Renal cortex interstitium (tissue), 11 donors: ENCODE measurements at regions not wholly inside any gene's neighbourhood (a gene's known extent, or its start where the extent isn't known, plus 50 kb on each side); places are given as distances from the start of the nearest gene placed in this dataset.
"Not testable (repeated sequence)": the region's sequence is repeated elsewhere in the genome, so short reads cannot be mapped to it uniquely, and the experiment has no call there.

Experiments
- DNase-seq, 11 donors: peaks; one replicate each; pipeline ENCODE4 v3.0.0-alpha.2; 2013; ENCODE audit warnings: low read depth in 9 of 11, low spot score in 4 of 11; ENCODE audit errors: extremely low read depth in 1 of 11

DNA sequence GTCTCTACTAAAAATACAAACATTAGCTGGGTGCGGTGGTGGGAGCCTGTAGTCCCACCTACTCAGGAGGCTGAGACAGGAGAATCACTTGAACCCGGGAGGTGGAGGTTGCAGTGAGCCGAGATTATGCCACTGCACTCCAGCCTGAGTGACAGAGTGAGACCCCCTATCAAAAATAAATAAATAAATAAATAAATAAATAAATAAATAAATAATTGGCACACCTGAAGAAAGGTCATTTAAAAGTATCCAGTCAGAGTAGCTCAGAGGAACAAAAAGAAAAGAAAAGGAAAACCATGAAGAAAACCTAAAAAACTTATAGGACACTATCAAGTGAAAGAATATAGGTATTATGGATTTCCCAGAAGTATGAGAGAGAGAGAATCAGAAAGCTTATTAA is 330.1 kb upstream of the AR start:
- not testable (repeated sequence) for DNase-seq

DNA sequence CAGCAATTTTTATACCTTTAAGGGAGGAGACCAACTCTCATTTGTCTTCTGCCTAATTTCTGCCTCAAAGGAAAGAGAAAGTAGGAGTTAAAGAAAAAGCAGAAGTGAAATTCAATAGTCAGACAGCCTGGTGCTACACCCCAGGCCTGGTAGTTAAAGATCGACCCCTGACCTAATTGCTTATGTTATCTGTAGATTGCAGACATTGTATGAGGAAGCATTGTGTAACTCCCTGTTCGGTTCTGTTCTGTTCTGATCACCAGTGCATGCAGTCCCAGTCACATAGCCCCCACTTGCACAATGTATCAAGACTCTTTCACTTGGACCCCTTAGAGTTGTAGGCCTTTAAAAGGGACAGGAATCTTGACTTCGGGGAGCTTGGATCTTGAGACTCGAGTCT is 335.9 kb upstream of the AR start:
- DNase-seq = no peak

GRCh38 chrX:67159437-67159836 is 384.4 kb upstream of the AR start:
- no peak for DNase-seq

GRCh38 chrX:67114635-67115034 is 429.2 kb upstream of the AR start:
- DNase-seq = no peak

GRCh38 chrX:67105758-67106116 is 438.1 kb upstream of the AR start:
- no peak for DNase-seq

DNA sequence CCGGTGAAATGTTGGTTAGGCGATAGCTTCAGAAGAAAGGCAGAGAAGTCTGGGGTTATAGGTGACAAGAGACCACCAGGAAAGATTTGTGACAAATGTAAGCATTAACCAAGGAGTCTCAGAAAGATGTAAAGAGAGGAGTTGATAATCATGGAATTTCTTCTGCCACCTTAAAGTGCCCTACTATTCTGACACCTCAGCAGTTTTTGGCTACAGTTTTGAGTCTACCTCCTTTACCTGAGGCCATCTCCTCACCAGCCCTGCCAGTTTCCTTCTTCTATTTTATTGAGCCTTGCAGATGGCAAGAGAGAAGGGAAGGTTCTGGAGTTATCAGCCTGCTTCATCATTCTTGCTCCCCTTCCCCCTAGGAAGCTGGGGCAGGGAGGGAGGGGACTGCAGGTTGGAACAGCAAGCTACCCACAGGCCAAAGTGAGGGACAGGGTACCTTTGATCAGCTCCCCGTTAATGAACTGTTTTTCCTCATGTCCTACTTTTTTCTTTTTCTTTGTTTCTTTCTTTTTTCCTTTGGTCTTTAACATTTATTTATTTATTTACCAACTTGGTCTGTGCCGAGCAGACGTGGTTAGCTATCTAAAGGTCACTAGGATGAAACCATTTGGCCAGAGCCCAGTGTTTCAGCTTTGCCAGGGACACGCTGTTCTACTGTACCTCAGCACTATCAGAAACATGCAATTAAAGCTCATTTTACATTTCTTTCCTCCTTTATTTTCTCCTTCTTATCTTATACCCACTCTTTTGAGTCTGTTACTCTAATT is 438.7 kb upstream of the AR start:
- DNase-seq = no peak

GRCh38 chrX:67100031-67100884 is 443.6 kb upstream of the AR start:
- DNase-seq = no peak

DNA sequence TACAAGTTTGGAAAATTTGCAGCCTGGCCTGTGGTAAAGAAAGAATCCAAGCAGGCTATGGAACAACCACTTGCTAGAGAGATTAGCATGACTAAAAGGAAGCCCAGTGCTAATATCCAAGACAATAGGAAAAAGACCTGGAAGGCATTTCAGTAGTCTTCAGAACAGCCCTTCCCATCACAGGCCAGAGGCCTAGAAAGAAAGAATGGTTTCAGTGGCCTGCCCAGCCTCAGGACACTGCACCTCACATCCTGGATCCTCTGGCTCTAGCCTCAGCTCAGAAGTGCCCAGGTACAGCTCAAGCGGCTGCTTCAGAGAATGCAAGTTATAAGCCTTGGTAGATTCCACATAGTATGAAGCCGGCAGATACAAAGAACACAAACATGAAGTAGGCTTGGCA is 449.8 kb upstream of the AR start:
- DNase-seq = no peak

DNA sequence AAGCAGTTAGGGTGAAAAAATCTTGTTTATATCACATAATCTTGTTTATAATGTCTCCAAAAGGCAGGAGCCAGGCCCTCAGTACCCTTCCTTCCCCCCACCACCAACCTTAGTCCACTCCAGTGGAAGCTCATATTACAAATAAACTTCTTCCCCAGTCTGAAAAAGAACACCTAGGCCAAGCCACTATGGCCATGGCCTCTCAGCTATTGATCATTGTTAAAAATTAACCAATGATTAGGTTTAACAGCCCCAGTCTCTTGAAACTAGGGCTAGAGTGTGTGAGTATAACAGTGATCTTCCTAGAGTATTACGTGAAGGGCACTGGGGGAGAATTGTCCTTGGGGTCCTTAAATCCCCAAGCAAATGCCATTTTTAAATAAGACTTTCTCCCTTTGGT is 411.9 kb upstream of the EDA2R start:
- no peak for DNase-seq

DNA sequence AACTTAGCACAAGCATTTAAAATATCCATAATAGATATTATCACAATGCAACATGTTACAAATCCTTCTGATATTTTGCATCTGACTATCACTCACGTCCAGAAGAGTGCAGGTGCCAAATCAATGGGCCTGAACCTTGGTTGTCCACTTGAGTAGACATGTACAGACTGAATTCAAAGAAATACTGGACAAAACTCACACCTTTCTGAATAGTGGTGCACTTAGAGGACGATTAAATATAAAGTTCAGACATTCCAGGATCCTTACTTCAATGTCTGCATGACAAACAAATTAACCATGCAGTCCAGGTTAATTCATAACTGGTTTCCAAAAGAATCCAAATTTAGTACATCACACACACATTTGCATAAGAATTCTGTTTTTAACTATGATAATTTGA is 406.0 kb upstream of the EDA2R start:
- DNase-seq = no peak

DNA sequence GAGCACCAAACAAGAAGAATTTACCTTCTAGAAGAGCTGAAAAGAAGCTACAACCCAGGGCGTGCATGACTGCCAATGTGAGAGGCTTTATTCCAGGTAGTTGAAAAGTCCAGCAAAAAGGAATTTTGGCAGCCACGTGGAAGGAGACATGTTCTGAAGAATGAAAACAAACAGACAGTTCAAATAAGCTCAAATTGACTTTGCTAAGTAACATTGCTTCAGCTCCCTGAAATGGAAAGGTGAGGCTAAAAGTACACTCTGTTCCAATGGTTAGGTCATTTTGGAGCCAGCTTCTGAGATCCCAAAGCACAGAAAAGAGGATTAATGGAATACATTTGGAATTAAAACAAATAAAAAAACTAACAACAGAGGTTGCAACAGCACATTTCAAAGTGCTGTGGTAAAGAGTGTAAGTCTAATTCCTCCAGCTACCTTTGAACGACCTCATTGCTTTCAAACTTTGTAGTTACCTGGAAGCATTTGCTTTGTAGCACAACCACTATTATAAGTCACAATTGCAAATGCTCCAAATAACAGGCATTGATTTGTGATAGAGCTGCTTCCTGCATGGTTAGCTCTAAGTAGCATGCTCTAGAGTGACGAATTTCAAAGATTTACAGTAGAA is 405.3 kb upstream of the EDA2R start:
- DNase-seq = no peak

DNA sequence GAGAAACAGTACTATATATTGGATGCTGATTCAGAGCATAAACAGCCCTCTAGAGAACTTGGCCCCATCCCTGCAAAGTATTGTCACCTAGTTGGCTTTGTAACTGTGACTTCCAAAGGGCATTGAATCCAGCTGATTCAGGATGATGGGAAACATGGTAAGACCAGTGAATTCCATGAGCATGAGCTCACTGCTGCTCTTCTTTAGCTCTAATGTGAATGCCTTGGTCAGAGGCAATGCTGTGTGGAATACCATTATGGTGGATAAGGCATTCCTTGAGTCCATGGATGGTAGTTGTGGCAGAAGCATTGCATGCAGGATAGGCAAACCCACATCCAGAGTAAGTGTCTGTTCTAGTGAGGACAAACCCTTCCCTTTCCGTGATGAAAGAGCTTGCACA is 365.6 kb upstream of the EDA2R start:
- no peak for DNase-seq

DNA sequence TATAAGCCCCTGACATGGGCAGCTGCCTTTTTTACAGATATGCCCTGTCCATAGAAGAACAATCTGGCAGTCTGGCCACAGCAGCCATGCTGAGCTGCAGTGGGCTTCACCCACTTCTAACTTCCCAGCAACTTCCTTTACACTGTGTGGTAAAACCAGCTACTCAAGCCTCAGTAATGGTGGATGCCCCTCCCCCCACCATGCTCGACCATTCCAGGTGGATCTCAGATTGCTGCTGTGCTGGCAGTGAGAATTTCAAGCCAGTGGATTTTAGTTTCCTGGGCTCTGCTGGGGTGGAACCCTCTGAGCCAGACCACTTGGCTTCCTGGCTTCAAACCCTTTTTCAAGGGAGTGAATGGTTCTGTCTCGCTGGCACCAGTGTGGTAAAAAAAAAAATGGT is 355.9 kb upstream of the EDA2R start:
- DNase-seq = no peak

DNA sequence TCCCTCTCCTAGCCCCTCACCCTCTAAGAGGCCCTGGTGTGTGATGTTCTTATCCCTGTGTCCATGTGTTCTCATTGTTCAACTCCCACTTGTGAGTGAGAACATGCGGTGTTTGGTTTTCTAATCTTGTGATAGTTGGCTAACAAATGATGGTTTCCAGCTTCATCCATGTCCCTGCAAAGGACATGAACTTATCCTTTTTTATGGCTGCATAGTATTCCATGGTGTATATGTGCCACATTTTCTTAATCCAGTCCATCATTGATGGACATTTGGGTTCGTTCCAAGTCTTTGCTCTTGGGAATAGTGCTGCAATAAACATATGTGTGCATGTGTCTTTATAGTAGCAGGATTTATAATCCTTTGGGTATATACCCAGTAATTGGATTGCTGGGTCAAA is 353.2 kb upstream of the EDA2R start:
- DNase-seq = not testable (repeated sequence)

DNA sequence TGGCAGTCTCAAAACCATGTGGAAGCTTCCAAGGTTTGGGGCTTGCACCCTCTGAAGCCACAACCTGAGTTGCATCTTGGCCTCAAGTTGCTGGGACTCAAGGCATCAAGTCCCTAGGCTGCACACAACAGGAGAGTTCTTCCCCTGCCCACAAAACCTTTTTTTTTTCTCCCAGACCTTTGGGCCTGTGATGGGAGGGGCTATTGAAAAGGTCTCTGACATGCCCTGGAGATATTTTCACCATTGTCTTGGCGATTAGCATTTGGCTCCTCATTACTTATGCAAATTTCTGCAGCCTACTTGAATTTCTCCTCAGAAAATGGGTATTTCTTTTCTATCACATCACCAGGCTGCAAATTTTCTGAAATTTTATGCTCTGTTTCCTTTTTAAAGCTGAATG is 349.5 kb upstream of the EDA2R start:
- no peak for DNase-seq

DNA sequence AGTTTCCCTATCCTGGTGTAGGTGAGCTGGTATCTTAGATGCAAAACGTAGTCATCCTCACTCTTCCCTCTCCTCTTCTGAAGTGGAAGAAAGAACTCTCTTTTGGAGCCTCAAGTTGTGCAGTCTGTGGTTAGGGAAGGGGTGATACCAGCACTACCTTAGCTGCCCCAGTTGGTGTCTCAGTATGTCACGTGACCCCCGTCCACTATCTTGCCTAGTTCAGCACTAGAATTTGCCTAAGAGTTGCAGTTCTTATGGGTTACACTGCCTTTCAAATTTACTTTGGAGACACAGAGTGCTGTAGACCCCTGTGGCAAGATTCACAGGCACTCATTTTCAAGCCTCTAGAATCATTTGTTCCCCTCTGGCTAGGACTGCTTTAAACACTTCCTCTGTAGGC is 322.8 kb upstream of the EDA2R start:
- DNase-seq = no peak

DNA sequence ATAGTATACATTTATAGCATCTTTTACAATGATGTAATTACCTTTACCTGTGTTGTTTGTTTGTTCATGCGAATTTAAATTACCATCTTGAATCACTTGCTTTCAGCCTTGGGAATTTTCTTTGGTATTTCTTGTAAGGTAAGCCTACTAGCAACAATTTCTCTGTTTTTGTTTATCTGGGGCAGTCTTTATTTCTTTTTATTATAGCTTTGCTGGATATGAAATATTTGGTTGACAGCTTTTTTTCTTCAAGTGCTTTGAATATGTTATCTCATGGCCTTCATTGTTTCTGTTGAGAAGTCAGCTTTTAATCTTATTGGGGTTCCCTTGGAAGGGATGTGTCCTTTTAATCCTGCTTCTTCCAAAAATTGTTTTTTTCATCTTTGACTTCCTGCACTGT is 292.8 kb upstream of the EDA2R start:
- no peak for DNase-seq

GRCh38 chrX:66930516-66930915 is 291.6 kb upstream of the EDA2R start:
- DNase-seq = not testable (repeated sequence)

DNA sequence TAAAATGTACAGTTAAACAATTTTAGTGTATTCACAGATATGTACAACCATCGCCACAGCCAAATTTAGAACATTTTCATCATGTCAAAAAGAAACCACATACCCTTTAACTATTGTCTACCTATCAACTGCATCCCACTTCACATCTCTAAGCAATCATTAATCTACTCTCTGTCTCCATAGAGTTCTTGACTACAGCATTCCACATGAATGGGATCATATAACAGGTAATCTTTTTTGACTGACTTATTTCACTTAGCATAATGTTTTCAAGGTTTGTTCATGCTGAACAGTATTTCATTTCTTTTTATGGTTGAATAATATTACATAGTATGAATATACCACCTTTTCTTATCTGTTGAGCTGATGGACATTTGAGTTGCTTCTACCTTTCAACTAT is 281.4 kb upstream of the EDA2R start:
- no peak for DNase-seq

DNA sequence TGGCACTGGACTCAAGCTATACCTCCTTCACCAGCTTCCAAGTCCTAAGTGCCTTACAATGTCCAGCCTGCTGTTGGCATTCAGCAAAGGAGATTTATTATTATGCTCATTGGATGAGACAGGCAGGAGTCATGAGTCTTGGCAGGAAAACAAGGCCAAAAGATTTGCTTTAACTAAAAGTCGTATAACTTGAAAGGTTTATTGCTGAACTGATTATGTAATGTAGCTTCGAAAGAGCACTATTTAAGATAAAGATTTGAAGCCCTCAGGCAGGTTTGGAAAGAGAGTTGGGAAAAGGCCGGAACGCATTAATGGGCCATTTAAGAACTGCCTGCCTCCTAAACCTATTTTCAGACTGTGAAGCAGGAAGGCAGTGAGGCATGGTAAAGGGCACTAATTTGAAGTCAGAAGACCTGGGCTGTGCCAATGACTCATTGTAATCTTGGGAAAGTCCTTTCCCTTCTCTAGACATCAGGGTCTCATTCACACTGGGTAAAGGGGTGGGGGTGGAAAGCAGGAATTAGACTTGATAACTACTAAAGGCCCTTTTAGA is 280.5 kb upstream of the EDA2R start:
- peak in 7 of 11 donors; percentile 1 to 24 (median 18) for DNase-seq
